Psoas muscle (tissue), 7 donors: ENCODE measurements at regions not wholly inside any gene's neighbourhood (a gene's known extent, or its start where the extent isn't known, plus 50 kb on each side); places are given as distances from the start of the nearest gene placed in this dataset.

Source experiments
- ATAC-seq, 4 donors: fragments of 200-7000 bp; cut with Tn5 transposase; one replicate each; pipeline ENCODE4 v1.9.1; 2020; ENCODE audit warnings: moderate library complexity in 3 of 4, mild to moderate bottlenecking in 2 of 4
- DNase-seq, 2 donors: peaks; one replicate each; pipeline ENCODE4 v3.0.0-alpha.2; 2020
- H3K27ac ChIP-seq: fragments of 200-600 bp; one replicate; pipeline ENCODE4 v1.8.0; 2022
- H3K27me3 ChIP-seq, 3 donors: fragments of 200-600 bp in 1 of 3; one replicate each; pipeline versions ENCODE4 v1.6.1 to v1.8.0; 2013 to 2022; ENCODE audit warnings: low read length in 2 of 3, mild to moderate bottlenecking in 2 of 3, moderate library complexity in 1 of 3; ENCODE audit not compliant: insufficient read depth in 3 of 3
- H3K36me3 ChIP-seq, 2 donors: fragments of 200-600 bp in 1 of 2; one replicate each; pipeline versions ENCODE4 v1.6.1 to v1.8.0; 2013 to 2022; ENCODE audit warnings: low read depth in 1 of 2, mild to moderate bottlenecking in 1 of 2, moderate library complexity in 1 of 2; ENCODE audit not compliant: insufficient read depth in 1 of 2
- H3K4me1 ChIP-seq: fragments of 200-600 bp; one replicate; pipeline ENCODE4 v1.8.0; 2022
- H3K4me3 ChIP-seq: fragments of 200-600 bp; one replicate; pipeline ENCODE4 v1.8.0; 2022; ENCODE audit warnings: mild to moderate bottlenecking
- H3K9me3 ChIP-seq: fragments of 200-600 bp; one replicate; pipeline ENCODE4 v1.8.0; 2022
- CTCF ChIP-seq: fragments of 200-600 bp; IDR thresholded peaks from one replicate; pipeline ENCODE4 v1.8.0; 2022; ENCODE audit warnings: antibody characterized with exemption
- WGBS, 3 donors: extraction: QIAGEN DNeasy Blood & Tissue Kit; methylation state at CpG; one replicate each; pipeline versions ENCODE4 v1.1.6 to v1.1.7; 2013; 5-methylcytosine and 5-hydroxymethylcytosine counted together
- intact Hi-C, 2 donors: fragments of 100-400 bp; cut with DNase I; formaldehyde crosslinking; loops; one replicate each; pipeline versions ENCODE4 v1.11.0 to v1.14.2; 2022
- donor health status: healthy with polysubstance abuse.
- donor health status: DM: no; HTN: no; CAD: no; lungs with moderate emphysema.
- donor health status: Bipolar disorder and iron deficiency.
- donor health status: healthy.
- donor health status: DM: yes; HTN: yes; CAD: no.
- donor health status: DM: no; HTN: no; CAD: no.
- donor health status: DM: yes; HTN: yes; CAD: no.

- H3K27ac ChIP-seq: no peak overlapping the region
- H3K27me3 ChIP-seq: peaks cover 0 to 12% (median 0%) of the 10 kb centered on the region in 3 donors
- no peaks in the 10 kb centered on the region for H3K36me3 ChIP-seq
- no peak for TF ChIP-seq CTCF
- no peaks in the 10 kb centered on the region for H3K9me3 ChIP-seq
- DNase-seq: no peak
- 77 to 95% (median 92%) methylated on average over 6 of the region's 6 CpGs for WGBS, 3 donors
- intact Hi-C loops: loop anchor here in 1 of 2 donors (10.0 kb wide), 1 partner anchor 127 kb away; no protein-coding TSS in a partner anchor
- no peak overlapping the region for H3K4me3 ChIP-seq
- no peak for ATAC-seq
- no peaks in the 10 kb centered on the region for H3K4me1 ChIP-seq
Observed at GRCh38 chrX:13518126-13518525, 51.3 kb upstream of the EGFL6 start.

- intact Hi-C loops: loop anchor here in 1 of 2 donors (10.0 kb wide), 1 partner anchor 129 kb away; no protein-coding TSS in a partner anchor
- H3K4me1 ChIP-seq: no peaks in the 10 kb centered on the region
- no peak overlapping the region for H3K27ac ChIP-seq
- ATAC-seq: no peak
- no peak for DNase-seq
- peaks cover 0 to 12% (median 0%) of the 10 kb centered on the region in 3 donors for H3K27me3 ChIP-seq
- 80 to 82% (median 81%) methylated on average over 3 of the region's 3 CpGs for WGBS, 3 donors
- H3K4me3 ChIP-seq: no peak overlapping the region
- no peaks in the 10 kb centered on the region for H3K9me3 ChIP-seq
- no peaks in the 10 kb centered on the region for H3K36me3 ChIP-seq
- TF ChIP-seq CTCF: no peak
Observed at GRCh38 chrX:13515211-13515930, 54.0 kb upstream of the EGFL6 start.

GRCh38 chrX:13511944-13512330 lies 57.5 kb upstream of the EGFL6 start:
- WGBS, 3 donors: 74 to 91% (median 82%) methylated on average over 2 of the region's 2 CpGs
- DNase-seq (no peak), ATAC-seq (no peak)

GRCh38 chrX:13511241-13511943 lies 58.0 kb upstream of the EGFL6 start:
- 92 to 100% (median 92%) methylated on average over 1 of the region's 1 CpG for WGBS, 3 donors
- no peaks in the 10 kb centered on the region for H3K9me3 ChIP-seq
- no peak for TF ChIP-seq CTCF
- peaks cover 0 to 4% (median 0%) of the 10 kb centered on the region in 3 donors for H3K27me3 ChIP-seq
- no peaks in the 10 kb centered on the region for H3K36me3 ChIP-seq
- H3K27ac ChIP-seq: no peak overlapping the region
- intact Hi-C loops: loop anchor here in 1 of 2 donors (10.0 kb wide), 1 partner anchor 133 kb away; no protein-coding TSS in a partner anchor
- H3K4me3 ChIP-seq: no peak overlapping the region
- DNase-seq: no peak
- H3K4me1 ChIP-seq: no peaks in the 10 kb centered on the region
- no peak for ATAC-seq

More at GRCh38 chrX:13511944-13512330, 57.5 kb upstream of the EGFL6 start:
- Histone ChIP-seq H3K4me1 (no peaks in the 10 kb centered on the region), H3K9me3 (no peaks in the 10 kb centered on the region), H3K27me3 (peaks cover 0 to 4% (median 0%) of the 10 kb centered on the region in 3 donors), H3K4me3 (no peak overlapping the region), H3K27ac (no peak overlapping the region), H3K36me3 (no peaks in the 10 kb centered on the region)
- intact Hi-C loops: loop anchor here in 1 of 2 donors (10.0 kb wide), 1 partner anchor 133 kb away; no protein-coding TSS in a partner anchor
- TF ChIP-seq CTCF: no peak
